HCT116 (cell line): ENCODE measurements at regions not wholly inside any gene's neighbourhood (a gene's known extent, or its start where the extent isn't known, plus 50 kb on each side); places are given as distances from the start of the nearest gene placed in this dataset.

Experiments
- CEBPB ChIP-seq: IDR thresholded peaks from 2 replicates; pipeline ENCODE4 v1.6.1; 2012; ENCODE audit warnings: low read depth
- EZH2 ChIP-seq: fragments of 200-600 bp; sonication (generic); IDR thresholded peaks from 2 replicates; pipeline ENCODE4 v1.6.1; 2017; ENCODE audit warnings: antibody characterized with exemption, mixed run types
- POLR2A ChIP-seq: IDR thresholded peaks from 2 replicates; pipeline ENCODE4 v1.7.0; 2011; ENCODE audit warnings: borderline replicate concordance; ENCODE audit not compliant: insufficient read depth, insufficient read length; ENCODE audit errors: extremely low read depth
- REST ChIP-seq: IDR thresholded peaks from 2 replicates; pipeline ENCODE4 v1.6.1; 2012; ENCODE audit warnings: low read depth
- SP1 ChIP-seq: IDR thresholded peaks from 2 replicates; pipeline ENCODE4 v1.6.1; 2012; ENCODE audit warnings: low read depth
- YY1 ChIP-seq: IDR thresholded peaks from 2 replicates; pipeline ENCODE4 v1.6.1; 2011; ENCODE audit warnings: low read length, low read depth, moderate library complexity, mild to moderate bottlenecking; ENCODE audit not compliant: insufficient replicate concordance; ENCODE audit errors: extremely low read depth
- TF ChIP-seq, protein P1 (sequence below), 3 experiments: fragments of 200-600 bp in 1 of 3; sonication (generic) in 1 of 3; IDR thresholded peaks in 2 of 3; conservative IDR thresholded peaks in 1 of 3; 2 replicates each; pipeline ENCODE4 v1.5.1; 2012 to 2017; ENCODE audit warnings: low read depth in 2 of 3, low read length in 2 of 3, antibody characterized with exemption in 1 of 3, borderline replicate concordance in 1 of 3, control low read depth in 1 of 3, mild to moderate bottlenecking in 1 of 3, mixed read lengths in 1 of 3, mixed run types in 1 of 3, moderate library complexity in 1 of 3; ENCODE audit not compliant: insufficient read depth in 1 of 3
- TF ChIP-seq, protein P2 (sequence below): IDR thresholded peaks from 2 replicates; pipeline ENCODE4 v1.6.1; 2012

DNA sequence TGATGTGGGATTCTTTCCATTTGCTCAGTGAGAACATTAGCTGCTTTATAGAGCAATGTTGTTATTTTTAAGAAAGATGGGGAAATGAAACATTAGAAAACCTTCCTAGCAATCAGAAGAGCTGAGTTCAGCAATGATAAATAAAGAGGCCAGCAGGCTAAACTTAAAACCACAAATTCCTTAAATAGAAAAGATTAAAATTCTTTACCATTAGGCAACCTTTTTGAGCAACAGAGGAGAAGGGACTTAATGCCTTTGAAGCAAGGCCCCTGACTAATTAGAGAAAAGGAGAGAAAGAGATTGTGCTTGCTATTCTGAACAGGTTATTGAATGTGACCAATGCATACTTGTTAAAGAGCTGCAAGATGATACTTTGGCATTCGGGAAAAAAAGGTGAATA is 160.8 kb upstream of the LMO3 start:
- TF ChIP-seq SP1, result no peak
- TF ChIP-seq, protein P1, sequence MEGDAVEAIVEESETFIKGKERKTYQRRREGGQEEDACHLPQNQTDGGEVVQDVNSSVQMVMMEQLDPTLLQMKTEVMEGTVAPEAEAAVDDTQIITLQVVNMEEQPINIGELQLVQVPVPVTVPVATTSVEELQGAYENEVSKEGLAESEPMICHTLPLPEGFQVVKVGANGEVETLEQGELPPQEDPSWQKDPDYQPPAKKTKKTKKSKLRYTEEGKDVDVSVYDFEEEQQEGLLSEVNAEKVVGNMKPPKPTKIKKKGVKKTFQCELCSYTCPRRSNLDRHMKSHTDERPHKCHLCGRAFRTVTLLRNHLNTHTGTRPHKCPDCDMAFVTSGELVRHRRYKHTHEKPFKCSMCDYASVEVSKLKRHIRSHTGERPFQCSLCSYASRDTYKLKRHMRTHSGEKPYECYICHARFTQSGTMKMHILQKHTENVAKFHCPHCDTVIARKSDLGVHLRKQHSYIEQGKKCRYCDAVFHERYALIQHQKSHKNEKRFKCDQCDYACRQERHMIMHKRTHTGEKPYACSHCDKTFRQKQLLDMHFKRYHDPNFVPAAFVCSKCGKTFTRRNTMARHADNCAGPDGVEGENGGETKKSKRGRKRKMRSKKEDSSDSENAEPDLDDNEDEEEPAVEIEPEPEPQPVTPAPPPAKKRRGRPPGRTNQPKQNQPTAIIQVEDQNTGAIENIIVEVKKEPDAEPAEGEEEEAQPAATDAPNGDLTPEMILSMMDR (IDR thresholded peaks at IDR 0.05 in 2 of 3, conservative IDR thresholded peaks at IDR 0.05 in 1 of 3; ENCODE audit: borderline replicate concordance in 1 of 3, insufficient read depth in 1 of 3, low read depth in 2 of 3, low read length in 2 of 3), result no peak
- TF ChIP-seq, protein P2, sequence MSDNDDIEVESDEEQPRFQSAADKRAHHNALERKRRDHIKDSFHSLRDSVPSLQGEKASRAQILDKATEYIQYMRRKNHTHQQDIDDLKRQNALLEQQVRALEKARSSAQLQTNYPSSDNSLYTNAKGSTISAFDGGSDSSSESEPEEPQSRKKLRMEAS, result no peak
- TF ChIP-seq YY1, result no peak
- no peak for TF ChIP-seq REST
- no peak for TF ChIP-seq POLR2A
- TF ChIP-seq CEBPB, result no peak
- no peak for TF ChIP-seq EZH2
